ENCODE measurements at regions not wholly inside any gene's neighbourhood (a gene's known extent, or its start where the extent isn't known, plus 50 kb on each side); places are given as distances from the start of the nearest gene placed in this dataset.

GRCh38 chr3:66128623-66129022 lies 89.9 kb upstream of the MAGI1 start (continued):
- TF ChIP-seq ZNF462 (CRISPR knock-in tag; IDR thresholded peaks at IDR 0.05) = no peak
- no peak for TF ChIP-seq REST (IDR thresholded peaks at IDR 0.05; ENCODE audit: unreplicated experiment)
- TF ChIP-seq JUNB (IDR thresholded peaks at IDR 0.05; ENCODE audit: unreplicated experiment) = no peak
- no peak for TF ChIP-seq ETS1 (IDR thresholded peaks at IDR 0.05)
- no peak for TF ChIP-seq ZNF114 (CRISPR knock-in tag; IDR thresholded peaks at IDR 0.05)

All from GM23338 (cell line).